ENCODE measurements at regions not wholly inside any gene's neighbourhood (a gene's known extent, or its start where the extent isn't known, plus 50 kb on each side); places are given as distances from the start of the nearest gene placed in this dataset.

GRCh38 chr3:110296885-110297284 lies 774.7 kb upstream of the NECTIN3 start:
- TF ChIP-seq EZH2 (IDR thresholded peaks at IDR 0.05; ENCODE audit: borderline replicate concordance, low read length) (no peak), CTCF (conservative IDR thresholded peaks at IDR 0.05 in 1 of 2, IDR thresholded peaks at IDR 0.05 in 1 of 2; ENCODE audit: extremely low read depth in 1 of 2, insufficient read depth in 1 of 2, low read depth in 1 of 2, low read length in 2 of 2) (no peak)

Data from mammary epithelial cell (primary cell).